NCI-H69 (cell line): ENCODE measurements at regions not wholly inside any gene's neighbourhood (a gene's known extent, or its start where the extent isn't known, plus 50 kb on each side); places are given as distances from the start of the nearest gene placed in this dataset.

Source experiments
- DNase-seq: peaks from one replicate; lab custom pipeline; 2025; lab: John Stamatoyannopoulos, UW

- no peak for DNase-seq
Measured at GRCh38 chr4:188552741-188553275, 413.6 kb downstream of the TRIML1 start.

- peak; percentile 85 for DNase-seq
Measured at GRCh38 chr4:188554413-188554812, 415.2 kb downstream of the TRIML1 start.

- no peak for DNase-seq
Measured at GRCh38 chr4:188573104-188573503, 433.9 kb downstream of the TRIML1 start.

GRCh38 chr4:188578657-188579056, 439.4 kb downstream of the TRIML1 start:
- DNase-seq, result no peak

- DNase-seq, result no peak
Measured at GRCh38 chr4:188596021-188596420, 456.8 kb downstream of the TRIML1 start.

- DNase-seq, result no peak
Measured at GRCh38 chr4:188603646-188604045, 464.4 kb downstream of the TRIML1 start.

DNA sequence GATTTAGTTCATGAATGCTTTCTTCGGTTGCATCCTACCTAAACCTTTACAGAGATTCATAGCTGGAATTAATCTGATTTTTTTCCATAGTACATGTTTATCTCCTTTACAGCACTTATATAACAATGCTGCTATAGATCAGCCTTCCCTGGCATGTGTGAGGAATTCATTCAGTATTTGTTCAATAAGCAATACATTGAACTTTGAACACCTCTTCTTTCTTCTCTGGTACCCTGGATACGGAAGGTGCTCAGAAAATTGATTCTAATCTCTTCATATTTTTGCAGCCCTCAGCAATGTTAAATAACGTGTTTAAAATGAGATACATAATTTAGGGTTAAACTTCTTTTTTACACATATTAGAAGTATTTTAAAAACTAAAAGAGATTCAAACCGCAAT, 467.4 kb downstream of the TRIML1 start:
- DNase-seq, result no peak

- DNase-seq, result no peak
Measured at GRCh38 chr4:188611143-188611542, 471.9 kb downstream of the TRIML1 start.

DNA sequence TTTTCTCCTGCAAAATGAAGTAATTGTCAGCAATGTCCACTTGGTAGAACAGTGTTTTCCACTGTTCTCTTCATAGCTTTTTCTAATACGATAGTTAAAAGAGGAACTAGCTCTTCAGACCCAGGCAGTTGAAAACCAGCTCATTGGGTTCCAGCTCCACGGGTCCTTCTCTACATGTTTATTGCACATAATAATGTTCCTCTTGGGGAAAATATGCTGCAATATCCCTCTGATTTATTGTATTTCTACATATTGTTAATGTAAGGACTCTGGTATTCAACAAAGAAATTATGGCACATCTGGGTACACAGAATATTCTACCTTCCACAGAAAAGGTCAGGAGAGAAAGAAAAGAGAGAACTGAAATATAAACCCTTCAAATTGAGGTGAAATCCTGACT, 473.4 kb downstream of the TRIML1 start:
- DNase-seq, result peak; percentile 65

GRCh38 chr4:188613976-188614375, 474.7 kb downstream of the TRIML1 start:
- DNase-seq, result no peak

DNA sequence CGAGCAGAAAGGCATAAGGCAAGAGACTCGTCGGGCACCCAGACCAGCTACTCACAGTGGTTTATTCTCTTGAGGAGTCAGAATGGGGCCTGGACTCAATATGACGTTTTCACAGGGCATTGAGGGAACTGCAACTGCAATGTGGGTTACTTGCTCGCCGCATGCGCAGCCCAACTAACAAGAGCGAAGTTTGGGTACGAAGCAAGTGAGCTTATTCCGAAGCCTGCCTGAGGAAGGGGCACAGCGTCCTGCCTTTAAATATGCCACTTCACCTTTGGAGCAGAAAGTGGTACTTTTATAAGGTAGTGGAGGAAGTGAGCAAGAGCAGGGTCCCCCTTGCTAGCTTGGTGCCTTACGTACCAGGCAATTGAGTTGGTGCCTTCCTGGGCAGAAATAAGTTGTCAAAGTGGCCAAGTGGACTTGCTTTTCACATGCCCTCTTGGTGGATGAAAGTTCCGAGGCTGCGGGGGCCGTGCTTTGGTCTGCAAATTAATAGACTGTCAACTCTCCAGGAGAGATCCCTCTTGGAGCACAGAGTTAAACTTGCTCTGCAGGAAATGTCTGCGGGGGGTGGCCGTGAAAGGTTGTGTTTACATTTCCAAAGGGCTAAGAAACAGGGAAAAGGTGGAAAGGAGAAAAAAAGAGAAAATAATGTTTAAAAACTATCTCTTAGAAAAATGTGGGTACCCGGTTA, 480.4 kb downstream of the TRIML1 start:
- no peak for DNase-seq

- DNase-seq, result no peak
Measured at GRCh38 chr4:188620608-188621007, 481.4 kb downstream of the TRIML1 start.

GRCh38 chr4:188623314-188623854, 484.1 kb downstream of the TRIML1 start:
- no peak for DNase-seq

DNA sequence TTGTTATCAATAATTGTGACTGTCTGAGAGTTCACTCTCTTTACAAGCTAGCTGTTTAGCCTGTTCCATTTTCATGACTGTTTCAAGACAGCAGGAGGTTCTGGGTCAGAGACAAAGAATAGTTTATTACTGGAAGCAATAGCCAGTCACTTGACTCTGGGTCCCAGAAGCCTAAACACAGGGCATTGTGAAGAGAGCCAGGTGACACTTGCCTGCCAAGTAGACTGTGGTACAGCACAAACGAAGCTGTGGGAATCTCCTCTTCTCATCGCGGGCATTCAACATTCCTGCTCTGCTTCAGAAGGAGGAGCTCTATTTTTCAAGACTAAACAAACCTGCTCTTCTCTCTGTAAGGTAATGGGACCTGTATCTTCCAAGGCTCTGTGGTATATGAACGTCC, 485.1 kb downstream of the TRIML1 start:
- DNase-seq, result peak; percentile 70

- DNase-seq, result no peak
Measured at GRCh38 chr4:188627892-188628291, 488.7 kb downstream of the TRIML1 start.

DNA sequence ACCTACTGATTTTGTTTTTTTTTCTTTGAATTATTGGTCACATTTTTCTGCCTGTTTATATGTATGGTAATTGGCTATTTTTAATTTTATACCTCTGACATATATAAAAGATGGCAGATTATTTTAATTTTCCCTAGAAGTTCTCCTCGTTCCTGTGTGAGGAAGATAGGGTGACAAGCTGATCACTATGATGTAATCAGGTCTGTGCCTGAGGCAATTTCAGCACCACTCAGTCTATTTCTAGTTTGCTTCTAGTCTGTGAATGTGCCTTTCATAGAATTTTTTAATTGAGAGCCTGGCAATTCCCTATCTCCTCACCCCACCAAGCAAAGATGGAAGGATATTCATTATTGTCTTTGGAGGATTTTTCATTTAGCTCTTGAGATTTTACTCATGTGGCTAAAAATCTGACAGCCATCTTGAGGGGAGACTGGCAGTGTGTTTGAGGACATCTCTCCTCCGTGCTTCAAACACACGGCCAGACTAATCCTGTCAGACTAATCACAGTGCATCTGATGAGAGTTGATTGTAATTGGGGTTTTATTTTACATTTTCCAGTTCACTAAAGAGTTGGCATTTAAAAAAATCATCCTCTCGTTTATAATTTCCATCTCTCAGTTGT, 500.3 kb downstream of the TRIML1 start:
- DNase-seq, result peak; percentile 49

- DNase-seq, result no peak
Measured at GRCh38 chr4:188647820-188648370, 508.7 kb downstream of the TRIML1 start.

GRCh38 chr4:188649635-188650034, 510.4 kb downstream of the TRIML1 start:
- peak; percentile 70 for DNase-seq

- DNase-seq, result no peak
Measured at GRCh38 chr4:188650516-188650915, 511.3 kb downstream of the TRIML1 start.

GRCh38 chr4:188657365-188657764, 518.1 kb downstream of the TRIML1 start:
- DNase-seq, result no peak

DNA sequence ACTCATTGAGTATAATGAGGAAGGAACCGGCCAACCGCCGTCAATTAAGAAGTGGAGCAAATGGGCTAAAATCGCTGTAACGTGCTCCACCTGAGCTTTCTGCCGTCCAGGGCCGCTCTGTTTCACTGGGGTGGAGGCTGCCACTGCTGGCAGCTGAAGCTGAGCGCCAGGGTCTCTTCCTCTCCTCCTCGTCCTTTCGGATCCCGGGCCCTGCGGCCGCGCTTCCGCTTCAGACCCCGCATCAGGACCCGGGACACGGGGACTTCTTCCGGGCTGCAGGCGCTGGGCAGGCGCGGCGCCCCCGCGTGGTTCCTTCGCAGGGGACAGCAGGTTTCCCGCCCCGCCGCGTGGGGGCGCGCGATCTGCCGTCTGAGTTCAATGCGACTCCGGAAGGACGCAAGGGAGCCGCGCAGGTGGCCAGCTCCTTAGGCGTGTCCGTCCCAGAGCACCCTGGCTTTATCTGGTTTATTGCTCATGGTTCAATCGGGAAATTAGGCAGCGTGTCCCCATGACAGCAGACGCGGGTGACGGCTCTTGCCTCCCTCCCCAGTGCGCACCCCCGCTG, 519.8 kb downstream of the TRIML1 start:
- DNase-seq, result no peak

DNA sequence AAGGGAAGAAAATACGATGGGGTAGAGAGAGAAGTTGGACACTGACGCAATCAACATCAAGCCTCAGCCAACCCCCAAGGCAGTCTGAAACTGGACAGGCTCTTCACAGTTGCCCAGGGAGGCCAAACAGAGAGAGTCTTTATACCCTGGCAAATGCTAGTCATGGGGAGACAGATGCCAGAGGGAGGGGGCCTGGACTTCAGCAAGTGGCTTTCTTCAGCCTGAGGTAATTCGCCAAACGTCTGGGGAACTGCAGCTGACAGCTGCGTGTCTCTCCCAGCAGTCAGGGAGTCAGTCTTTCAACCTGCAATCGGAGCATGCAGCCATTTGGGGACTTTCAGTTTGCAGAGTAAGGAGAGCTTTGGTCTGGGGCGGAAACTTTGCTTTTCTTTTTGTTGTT, 521.6 kb downstream of the TRIML1 start:
- DNase-seq, result peak; percentile 6

DNA sequence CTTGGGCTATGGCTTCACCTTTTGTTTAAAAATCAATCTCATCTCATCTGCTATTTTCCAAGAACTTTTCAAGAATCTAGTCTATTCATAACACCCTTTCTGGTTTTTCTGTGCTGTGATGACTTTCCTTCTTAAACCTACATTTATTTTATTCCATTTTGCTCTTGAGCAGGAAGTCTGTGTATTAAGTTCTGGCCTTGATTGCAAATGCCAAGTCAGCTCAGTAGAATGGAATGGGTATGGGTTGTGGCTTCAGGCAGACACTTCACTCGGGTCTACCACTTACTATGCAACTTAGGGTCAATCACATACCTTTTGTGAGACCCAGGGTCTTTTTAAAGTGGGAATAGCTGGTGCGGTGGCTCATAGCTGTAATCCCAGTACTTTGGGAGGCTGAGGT, 522.3 kb downstream of the TRIML1 start:
- DNase-seq, result no peak
